GM12892 (cell line): ENCODE measurements at regions not wholly inside any gene's neighbourhood (a gene's known extent, or its start where the extent isn't known, plus 50 kb on each side); places are given as distances from the start of the nearest gene placed in this dataset.
A peak's percentile ranks its signal among the peaks of the same experiment; 100 is the strongest.

Source experiments
- DNase-seq: peaks from one replicate; pipeline ENCODE4 v3.0.0; 2011; ENCODE audit not compliant: insufficient read length
- FAIRE-seq: peaks from 2 replicates; lab custom pipeline; 2011; peaks lifted over from hg19 to GRCh38; lab: Jason Lieb, UNC
- POLR2A ChIP-seq: IDR thresholded peaks from 2 replicates; pipeline ENCODE4 v1.6.1; 2011; ENCODE audit warnings: low read depth, low read length, control low read depth
- POLR2AphosphoS5 ChIP-seq: IDR thresholded peaks from 2 replicates; pipeline ENCODE4 v1.6.1; 2011; ENCODE audit warnings: low read depth, low read length, control low read depth
- TAF1 ChIP-seq: IDR thresholded peaks from 2 replicates; pipeline ENCODE4 v1.6.1; 2011; ENCODE audit warnings: low read depth, mild to moderate bottlenecking, control low read depth, low read length, borderline replicate concordance

GRCh38 chr22:48084041-48084728, 1321.7 kb downstream of the TBC1D22A start:
- FAIRE-seq (peak; percentile 88), DNase-seq (peak; percentile 42)

GRCh38 chr22:48083502-48083901, 1321.1 kb downstream of the TBC1D22A start:
- DNase-seq: no peak
- FAIRE-seq: peak; percentile 51
- TF ChIP-seq POLR2AphosphoS5 (no peak), TAF1 (no peak), POLR2A (no peak)

More at GRCh38 chr22:48084041-48084728, 1321.7 kb downstream of the TBC1D22A start:
- TF ChIP-seq TAF1 (no peak), POLR2AphosphoS5 (no peak), POLR2A (no peak)

- FAIRE-seq (no peak), DNase-seq (no peak)
- TF ChIP-seq POLR2A: no peak
- TF ChIP-seq TAF1: no peak
- no peak for TF ChIP-seq POLR2AphosphoS5
Observed at GRCh38 chr22:48082284-48082683, 1319.8 kb downstream of the TBC1D22A start.

- TF ChIP-seq TAF1 (no peak), POLR2AphosphoS5 (no peak), POLR2A (no peak)
- DNase-seq (no peak), FAIRE-seq (no peak)
Observed at GRCh38 chr22:48081281-48081680, 1318.8 kb downstream of the TBC1D22A start.

- no peak for FAIRE-seq
- TF ChIP-seq POLR2AphosphoS5 (no peak), POLR2A (no peak), TAF1 (no peak)
- DNase-seq: no peak
Observed at GRCh38 chr22:48080316-48081165, 1318.1 kb downstream of the TBC1D22A start.

- FAIRE-seq: no peak
- DNase-seq: no peak
- TF ChIP-seq POLR2A (no peak), POLR2AphosphoS5 (no peak), TAF1 (no peak)
Observed at GRCh38 chr22:48079505-48080290, 1317.2 kb downstream of the TBC1D22A start.

- DNase-seq (no peak), FAIRE-seq (no peak)
- TF ChIP-seq POLR2AphosphoS5 (no peak), POLR2A (no peak), TAF1 (no peak)
Observed at GRCh38 chr22:48078825-48079224, 1316.4 kb downstream of the TBC1D22A start.

GRCh38 chr22:48077699-48078098, 1315.2 kb downstream of the TBC1D22A start:
- TF ChIP-seq POLR2A: no peak
- TF ChIP-seq POLR2AphosphoS5: no peak
- TF ChIP-seq TAF1: no peak
- FAIRE-seq (no peak), DNase-seq (no peak)

- TF ChIP-seq POLR2A: no peak
- FAIRE-seq (no peak), DNase-seq (no peak)
Observed at GRCh38 chr22:48076008-48076407, 1313.6 kb downstream of the TBC1D22A start.

GRCh38 chr22:48075604-48076003, 1313.2 kb downstream of the TBC1D22A start:
- no peak for TF ChIP-seq TAF1
- TF ChIP-seq POLR2A: no peak
- no peak for TF ChIP-seq POLR2AphosphoS5
- DNase-seq (no peak), FAIRE-seq (no peak)

GRCh38 chr22:48072777-48073176, 1310.3 kb downstream of the TBC1D22A start:
- FAIRE-seq (no peak), DNase-seq (no peak)
- no peak for TF ChIP-seq POLR2AphosphoS5
- no peak for TF ChIP-seq TAF1
- TF ChIP-seq POLR2A: no peak

GRCh38 chr22:48071828-48072227, 1309.4 kb downstream of the TBC1D22A start:
- no peak for TF ChIP-seq POLR2A
- DNase-seq: no peak
- FAIRE-seq: no peak
